Peyer's patch (tissue), 4 donors: ENCODE measurements at regions not wholly inside any gene's neighbourhood (a gene's known extent, or its start where the extent isn't known, plus 50 kb on each side); places are given as distances from the start of the nearest gene placed in this dataset.

ENCODE experiments used
- DNase-seq, 3 donors: peaks; one replicate each; pipeline ENCODE4 v3.0.0-alpha.2; 2017 to 2019
- H3K27ac ChIP-seq, 4 donors: fragments of 200-600 bp; sonication (generic); one replicate each; pipeline ENCODE4 v1.5.1; 2016 to 2019
- H3K27me3 ChIP-seq, 2 donors: fragments of 200-600 bp; sonication (generic); one replicate each; pipeline ENCODE4 v1.5.1; 2019
- H3K36me3 ChIP-seq, 3 donors: fragments of 200-600 bp; sonication (generic); one replicate each; pipeline ENCODE4 v1.5.1; 2016 to 2019
- H3K4me1 ChIP-seq, 4 donors: fragments of 200-600 bp; sonication (generic); one replicate each; pipeline ENCODE4 v1.5.1; 2016 to 2019
- H3K4me3 ChIP-seq, 4 donors: fragments of 200-600 bp; sonication (generic); 1 replicate in 3 of 4; 2 replicates in 1 of 4; pipeline ENCODE4 v1.5.1; 2016 to 2019; ENCODE audit warnings: mild to moderate bottlenecking in 1 of 4
- H3K9me3 ChIP-seq, 4 donors: fragments of 200-600 bp; sonication (generic); one replicate each; pipeline ENCODE4 v1.5.1; 2016 to 2019; ENCODE audit warnings: mild to moderate bottlenecking in 1 of 4
- CTCF ChIP-seq, 6 experiments: fragments of 450-650 bp in 4 of 6; fragments of 200-600 bp in 2 of 6; sonication (generic) in 1 of 6; IDR thresholded peaks; one replicate each; pipeline ENCODE4 v1.5.1; 2017 to 2019; ENCODE audit warnings: antibody characterized with exemption in 6 of 6, mild to moderate bottlenecking in 3 of 6, moderate library complexity in 1 of 6
- POLR2A ChIP-seq, 2 donors: fragments of 450-650 bp; IDR thresholded peaks; one replicate each; pipeline ENCODE4 v1.5.1; 2017; ENCODE audit warnings: antibody characterized with exemption in 2 of 2, mild to moderate bottlenecking in 2 of 2, moderate library complexity in 2 of 2

- Histone ChIP-seq H3K27me3 (no peaks in the 10 kb centered on the region), H3K9me3 (no peaks in the 10 kb centered on the region), H3K4me1 (peaks cover 0 to 20% (median 0%) of the 10 kb centered on the region in 4 donors), H3K36me3 (no peaks in the 10 kb centered on the region), H3K4me3 (peak overlapping the region; percentile 58 to 72 (median 64)), H3K27ac (peak overlapping the region; percentile 91 to 100 (median 99))
- peak in 2 of 3 donors; percentile 68 to 69 for DNase-seq
- TF ChIP-seq POLR2A (IDR thresholded peaks at IDR 0.05) (no peak), CTCF (IDR thresholded peaks at IDR 0.05) (no peak)
These were observed 77.2 kb upstream of the BCOR start for GRCh38 chrX:40174854-40175510.

- H3K27me3 ChIP-seq = no peaks in the 10 kb centered on the region
- no peaks in the 10 kb centered on the region for H3K9me3 ChIP-seq
- peaks cover 0 to 21% (median 0%) of the 10 kb centered on the region in 4 donors for H3K4me1 ChIP-seq
- peak overlapping the region; percentile 91 to 100 (median 99) for H3K27ac ChIP-seq
- peak; percentile 56 to 73 (median 62) for DNase-seq
- no peaks in the 10 kb centered on the region for H3K36me3 ChIP-seq
- TF ChIP-seq CTCF (IDR thresholded peaks at IDR 0.05) (no peak), POLR2A (IDR thresholded peaks at IDR 0.05) (no peak)
- H3K4me3 ChIP-seq = peak overlapping the region; percentile 58 to 72 (median 64)
These were observed 76.5 kb upstream of the BCOR start for GRCh38 chrX:40174001-40174853.

- no peaks in the 10 kb centered on the region for H3K36me3 ChIP-seq
- H3K4me1 ChIP-seq = peaks cover 0 to 29% (median 0%) of the 10 kb centered on the region in 4 donors
- TF ChIP-seq POLR2A (IDR thresholded peaks at IDR 0.05) (peak in 1 of 2 donors; percentile 9), CTCF (IDR thresholded peaks at IDR 0.05) (no peak)
- H3K27me3 ChIP-seq = no peaks in the 10 kb centered on the region
- DNase-seq = peak in 1 of 3 donors; percentile 53
- H3K4me3 ChIP-seq = peak overlapping the region in 3 of 4 donors; percentile 56 to 72 (median 58)
- H3K27ac ChIP-seq = peak overlapping the region; percentile 91 to 100 (median 99)
- no peaks in the 10 kb centered on the region for H3K9me3 ChIP-seq
These were observed 75.6 kb upstream of the BCOR start for GRCh38 chrX:40173143-40174000.

GRCh38 chrX:40172401-40173142, 74.8 kb upstream of the BCOR start:
- Histone ChIP-seq H3K4me3 (peak overlapping the region; percentile 43 to 56 (median 51)), H3K4me1 (peaks cover 0 to 29% (median 0%) of the 10 kb centered on the region in 4 donors), H3K36me3 (no peaks in the 10 kb centered on the region), H3K27me3 (no peaks in the 10 kb centered on the region), H3K9me3 (no peaks in the 10 kb centered on the region), H3K27ac (peak overlapping the region; percentile 91 to 100 (median 99))
- TF ChIP-seq CTCF (IDR thresholded peaks at IDR 0.05) (no peak), POLR2A (IDR thresholded peaks at IDR 0.05) (peak; percentile 30 to 37)
- DNase-seq = peak in 2 of 3 donors; percentile 73 to 78
